Fibroblast of pulmonary artery (primary cell): ENCODE measurements at regions not wholly inside any gene's neighbourhood (a gene's known extent, or its start where the extent isn't known, plus 50 kb on each side); places are given as distances from the start of the nearest gene placed in this dataset.
"Not testable (repeated sequence)": the region's sequence is repeated elsewhere in the genome, so short reads cannot be mapped to it uniquely, and the experiment has no call there.

Source experiments
- DNase-seq: peaks from one replicate; pipeline ENCODE4 v3.0.0-alpha.2; 2010; ENCODE audit warnings: low read depth
- H3K4me3 ChIP-seq: replicated peaks from 2 replicates; pipeline ENCODE4 v1.5.1; 2011; ENCODE audit warnings: low read depth, mild to moderate bottlenecking, control low read depth, low read length, moderate library complexity
- TF ChIP-seq, protein P1 (sequence below): IDR thresholded peaks from 2 replicates; pipeline ENCODE4 v1.5.1; 2011; ENCODE audit warnings: mild to moderate bottlenecking, control low read depth, low read length, inconsistent platforms; ENCODE audit errors: missing control alignments

DNA sequence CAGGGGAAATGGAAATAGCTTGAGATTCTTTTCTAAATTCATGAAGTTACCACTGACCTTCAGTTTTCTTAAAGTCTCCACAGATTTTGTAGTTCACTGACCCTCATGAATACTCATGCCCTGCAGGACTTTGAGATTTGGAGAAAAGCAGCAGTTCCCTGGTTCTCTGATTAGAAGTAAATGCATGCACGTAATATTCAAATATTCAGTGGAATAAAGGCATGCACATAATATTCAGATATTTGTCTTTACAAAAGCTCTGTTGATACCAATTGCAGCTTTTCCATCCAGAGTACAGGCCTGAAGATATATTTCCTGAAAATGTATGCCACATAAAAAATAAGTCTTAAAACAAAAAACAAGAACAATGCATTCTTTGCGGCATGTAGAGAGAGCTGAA is 219.8 kb downstream of the ADCYAP1 start:
- TF ChIP-seq, protein P1, sequence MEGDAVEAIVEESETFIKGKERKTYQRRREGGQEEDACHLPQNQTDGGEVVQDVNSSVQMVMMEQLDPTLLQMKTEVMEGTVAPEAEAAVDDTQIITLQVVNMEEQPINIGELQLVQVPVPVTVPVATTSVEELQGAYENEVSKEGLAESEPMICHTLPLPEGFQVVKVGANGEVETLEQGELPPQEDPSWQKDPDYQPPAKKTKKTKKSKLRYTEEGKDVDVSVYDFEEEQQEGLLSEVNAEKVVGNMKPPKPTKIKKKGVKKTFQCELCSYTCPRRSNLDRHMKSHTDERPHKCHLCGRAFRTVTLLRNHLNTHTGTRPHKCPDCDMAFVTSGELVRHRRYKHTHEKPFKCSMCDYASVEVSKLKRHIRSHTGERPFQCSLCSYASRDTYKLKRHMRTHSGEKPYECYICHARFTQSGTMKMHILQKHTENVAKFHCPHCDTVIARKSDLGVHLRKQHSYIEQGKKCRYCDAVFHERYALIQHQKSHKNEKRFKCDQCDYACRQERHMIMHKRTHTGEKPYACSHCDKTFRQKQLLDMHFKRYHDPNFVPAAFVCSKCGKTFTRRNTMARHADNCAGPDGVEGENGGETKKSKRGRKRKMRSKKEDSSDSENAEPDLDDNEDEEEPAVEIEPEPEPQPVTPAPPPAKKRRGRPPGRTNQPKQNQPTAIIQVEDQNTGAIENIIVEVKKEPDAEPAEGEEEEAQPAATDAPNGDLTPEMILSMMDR = no peak
- H3K4me3 ChIP-seq = no peak overlapping the region
- no peak for DNase-seq

DNA sequence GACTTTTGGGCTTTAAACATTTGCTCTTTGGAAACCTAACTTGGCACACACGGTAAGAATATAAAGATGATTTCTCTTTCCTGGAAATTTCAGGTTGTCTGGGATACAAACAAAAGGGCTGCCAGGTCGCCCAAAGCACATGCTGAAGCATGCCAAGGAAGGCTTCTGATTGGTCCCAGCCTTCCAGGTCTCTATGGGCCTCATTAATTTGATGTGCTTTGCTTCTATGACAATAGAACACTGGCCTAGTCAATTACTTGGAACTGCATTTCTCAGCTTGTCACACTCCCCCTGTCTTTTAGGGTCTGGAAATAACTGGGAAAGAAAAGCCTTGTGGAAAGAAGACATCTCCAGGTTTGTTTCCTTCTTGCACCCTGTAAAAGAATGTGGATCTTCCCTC is 228.9 kb downstream of the ADCYAP1 start:
- TF ChIP-seq, protein P1 = no peak
- DNase-seq = no peak
- H3K4me3 ChIP-seq = no peak overlapping the region

DNA sequence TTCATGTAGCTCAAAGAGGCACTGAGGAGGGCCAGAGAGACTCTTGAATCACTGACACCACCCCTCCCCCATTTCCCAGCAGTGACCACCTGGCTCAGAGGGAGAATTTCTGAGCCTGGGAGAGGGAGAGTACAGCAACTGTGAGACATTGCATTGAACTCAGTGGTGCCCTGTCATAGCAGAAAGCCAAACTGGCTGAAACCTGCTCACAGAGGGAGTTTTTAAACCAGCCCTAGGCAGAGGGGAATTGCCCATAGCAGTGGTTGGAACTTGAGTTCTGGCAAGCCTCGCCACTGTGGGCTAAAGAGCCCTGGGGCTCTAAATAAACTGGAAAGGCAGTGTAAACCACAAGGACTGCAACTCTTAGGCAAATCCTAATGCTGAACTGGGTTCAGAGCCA is 243.1 kb downstream of the ADCYAP1 start:
- no peak for DNase-seq
- no peak overlapping the region for H3K4me3 ChIP-seq
- TF ChIP-seq, protein P1 = no peak

DNA sequence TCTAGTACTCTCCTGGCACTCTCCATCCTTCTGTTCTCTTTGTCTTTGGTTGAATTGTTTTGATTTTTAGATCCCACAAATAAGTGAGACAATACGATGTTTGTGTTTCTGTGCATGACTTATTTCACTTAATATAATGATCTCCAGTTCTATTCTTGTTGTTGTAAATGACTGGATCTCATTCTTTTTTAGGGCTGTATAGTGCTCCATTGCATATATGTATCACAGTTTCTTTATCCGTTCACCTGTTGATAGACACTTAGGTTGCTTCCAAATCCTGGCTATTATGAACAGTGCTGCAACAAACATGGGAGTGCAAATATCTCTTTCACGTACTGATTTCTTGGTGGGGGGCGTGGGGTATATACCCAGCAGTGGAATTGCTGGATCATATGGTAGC is 245.0 kb downstream of the ADCYAP1 start:
- DNase-seq = no peak
- no peak overlapping the region for H3K4me3 ChIP-seq
- TF ChIP-seq, protein P1 = no peak

DNA sequence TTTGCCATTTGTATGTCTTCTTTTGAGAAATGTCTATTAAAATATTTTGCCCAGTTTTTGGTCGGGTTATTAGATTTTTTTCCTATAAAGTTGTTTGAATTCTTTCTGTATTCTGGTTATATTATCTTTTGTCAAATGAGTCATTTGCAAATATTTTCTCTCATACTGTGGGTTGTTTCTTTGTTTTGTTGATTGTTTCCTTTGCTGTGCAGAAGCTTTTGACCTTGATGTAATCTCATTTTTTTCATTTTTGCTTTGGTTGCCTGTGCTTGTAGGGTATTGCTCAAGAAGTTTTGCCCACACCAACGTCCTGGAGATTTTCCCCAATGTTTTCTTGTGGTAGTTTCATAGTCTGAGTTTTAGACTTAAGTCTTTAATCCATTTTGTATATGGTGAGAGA is 245.7 kb downstream of the ADCYAP1 start:
- no peak for DNase-seq
- H3K4me3 ChIP-seq = no peak overlapping the region
- TF ChIP-seq, protein P1 = no peak

DNA sequence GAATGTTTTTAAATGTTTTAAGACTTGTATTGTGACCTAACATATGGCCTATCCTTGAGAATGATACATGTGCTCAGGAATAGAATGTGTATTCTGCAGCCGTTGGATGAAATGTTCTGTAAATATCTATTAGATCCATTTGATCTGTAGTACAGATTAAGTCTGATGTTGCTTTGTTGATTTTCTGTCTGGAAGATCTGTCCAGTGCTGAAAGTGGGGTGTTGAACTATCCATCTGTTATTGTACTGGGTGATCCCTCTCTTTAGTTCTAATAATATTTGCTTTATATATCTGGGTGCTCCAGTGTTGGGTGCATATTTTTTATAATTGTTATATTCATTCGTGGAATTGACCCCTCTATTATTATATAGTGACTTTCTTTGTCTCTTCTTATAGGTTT is 248.3 kb downstream of the ADCYAP1 start:
- not testable (repeated sequence) for H3K4me3 ChIP-seq, DNase-seq

DNA sequence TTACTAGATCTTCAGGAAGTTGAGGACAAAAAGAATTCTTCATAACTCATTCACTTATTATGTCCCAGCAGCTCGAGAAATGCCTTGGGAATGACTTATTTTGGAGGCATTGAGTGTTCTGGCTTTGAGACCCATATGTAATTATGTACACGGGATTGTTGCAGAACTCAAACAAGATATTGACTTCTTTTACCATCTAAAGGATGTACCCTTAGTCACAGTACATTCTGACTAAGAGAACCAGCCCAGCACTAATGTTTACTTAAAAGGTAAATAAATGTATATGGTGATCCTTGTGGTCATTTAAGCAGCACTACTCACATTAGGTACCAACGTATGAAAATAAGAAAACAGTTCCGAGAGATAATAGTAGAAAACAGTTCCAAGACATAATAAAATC is 268.9 kb downstream of the ADCYAP1 start:
- DNase-seq = no peak
- TF ChIP-seq, protein P1 = no peak
- H3K4me3 ChIP-seq = no peak overlapping the region

DNA sequence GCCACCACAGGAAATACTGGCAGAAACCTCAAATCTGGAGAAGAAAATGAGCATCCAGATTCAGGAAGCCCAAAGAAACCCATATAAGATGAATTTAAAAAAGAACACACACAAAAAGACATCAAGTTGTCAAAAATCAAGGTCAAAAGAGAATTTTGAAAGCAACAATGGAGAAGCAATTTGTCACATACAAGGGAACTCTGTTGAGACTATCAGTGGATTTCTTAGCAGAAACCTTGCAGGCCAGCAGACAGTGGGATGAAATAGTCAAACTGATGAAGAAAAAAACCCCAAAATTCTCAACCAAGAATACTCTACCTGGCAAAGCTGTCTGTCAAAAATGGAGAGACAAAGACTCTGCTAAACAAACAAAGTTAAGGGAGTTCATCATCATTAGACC is 272.6 kb downstream of the ADCYAP1 start:
- TF ChIP-seq, protein P1 = no peak
- no peak overlapping the region for H3K4me3 ChIP-seq
- no peak for DNase-seq
